ENCODE measurements at regions not wholly inside any gene's neighbourhood (a gene's known extent, or its start where the extent isn't known, plus 50 kb on each side); places are given as distances from the start of the nearest gene placed in this dataset.
"Not testable (repeated sequence)": the region's sequence is repeated elsewhere in the genome, so short reads cannot be mapped to it uniquely, and the experiment has no call there.

- no peak for TF ChIP-seq EZH2phosphoT487 (IDR thresholded peaks at IDR 0.05; ENCODE audit: low read depth)
- no peak for TF ChIP-seq CTCF (IDR thresholded peaks at IDR 0.05; ENCODE audit: low read depth, low read length)
- Histone ChIP-seq H3K4me3 (ENCODE audit: low read length) (no peak overlapping the region), H3K9ac (ENCODE audit: low read length) (no peak overlapping the region), H3K79me2 (ENCODE audit: low read length) (no peaks in the 10 kb centered on the region), H3K36me3 (replicated peaks; ENCODE audit: low read depth, low read length) (no peaks in the 10 kb centered on the region), H2AFZ (ENCODE audit: low read depth, low read length) (no peak overlapping the region), H3K4me2 (ENCODE audit: low read length) (no peak overlapping the region), H3K27ac (ENCODE audit: low read length) (no peak overlapping the region), H3K27me3 (ENCODE audit: low read depth, low read length) (no peaks in the 10 kb centered on the region), H4K20me1 (ENCODE audit: insufficient read depth, low read length) (no peaks in the 10 kb centered on the region), H3K9me3 (ENCODE audit: insufficient read depth, low read length) (no peaks in the 10 kb centered on the region), H3K4me1 (ENCODE audit: low read length) (no peaks in the 10 kb centered on the region)
These were observed 53.5 kb downstream of the XCL2 start for GRCh38 chr1:168490306-168490705.

GRCh38 chr1:168488138-168488537 is 55.7 kb downstream of the XCL2 start:
- Histone ChIP-seq H2AFZ (ENCODE audit: low read depth, low read length) (no peak overlapping the region), H3K4me1 (ENCODE audit: low read length) (no peaks in the 10 kb centered on the region), H3K4me2 (ENCODE audit: low read length) (no peak overlapping the region), H3K36me3 (replicated peaks; ENCODE audit: low read depth, low read length) (no peaks in the 10 kb centered on the region), H3K27ac (ENCODE audit: low read length) (no peak overlapping the region), H4K20me1 (ENCODE audit: insufficient read depth, low read length) (no peaks in the 10 kb centered on the region), H3K9me3 (ENCODE audit: insufficient read depth, low read length) (no peaks in the 10 kb centered on the region), H3K79me2 (ENCODE audit: low read length) (no peaks in the 10 kb centered on the region), H3K27me3 (ENCODE audit: low read depth, low read length) (no peaks in the 10 kb centered on the region), H3K9ac (ENCODE audit: low read length) (no peak overlapping the region), H3K4me3 (ENCODE audit: low read length) (no peak overlapping the region)
- TF ChIP-seq CTCF (IDR thresholded peaks at IDR 0.05; ENCODE audit: low read depth, low read length) (no peak), EZH2phosphoT487 (IDR thresholded peaks at IDR 0.05; ENCODE audit: low read depth) (no peak)

- H2AFZ ChIP-seq (ENCODE audit: low read depth, low read length); H3K27ac ChIP-seq (ENCODE audit: low read length); H4K20me1 ChIP-seq (ENCODE audit: insufficient read depth, low read length); H3K9me3 ChIP-seq (ENCODE audit: insufficient read depth, low read length); H3K4me1 ChIP-seq (ENCODE audit: low read length); H3K4me3 ChIP-seq (ENCODE audit: low read length); H3K27me3 ChIP-seq (ENCODE audit: low read depth, low read length); H3K4me2 ChIP-seq (ENCODE audit: low read length); H3K9ac ChIP-seq (ENCODE audit: low read length); H3K79me2 ChIP-seq (ENCODE audit: low read length); H3K36me3 ChIP-seq (replicated peaks; ENCODE audit: low read depth, low read length): not testable (repeated sequence)
These were observed 57.0 kb downstream of the XCL2 start for GRCh38 chr1:168486820-168487219.

- H2AFZ ChIP-seq (ENCODE audit: low read depth, low read length): no peak overlapping the region
- H3K36me3 ChIP-seq (replicated peaks; ENCODE audit: low read depth, low read length): no peaks in the 10 kb centered on the region
- H3K4me1 ChIP-seq (ENCODE audit: low read length): no peaks in the 10 kb centered on the region
- H3K4me3 ChIP-seq (ENCODE audit: low read length): no peak overlapping the region
- H3K9ac ChIP-seq (ENCODE audit: low read length): no peak overlapping the region
- no peak overlapping the region for H3K27ac ChIP-seq (ENCODE audit: low read length)
- H3K9me3 ChIP-seq (ENCODE audit: insufficient read depth, low read length): no peaks in the 10 kb centered on the region
- no peaks in the 10 kb centered on the region for H3K79me2 ChIP-seq (ENCODE audit: low read length)
- TF ChIP-seq EZH2phosphoT487 (IDR thresholded peaks at IDR 0.05; ENCODE audit: low read depth): no peak
- no peak for TF ChIP-seq CTCF (IDR thresholded peaks at IDR 0.05; ENCODE audit: low read depth, low read length)
- H3K27me3 ChIP-seq (ENCODE audit: low read depth, low read length): no peaks in the 10 kb centered on the region
- no peaks in the 10 kb centered on the region for H4K20me1 ChIP-seq (ENCODE audit: insufficient read depth, low read length)
- no peak overlapping the region for H3K4me2 ChIP-seq (ENCODE audit: low read length)
These were observed 58.7 kb downstream of the XCL2 start for GRCh38 chr1:168485048-168485447.

GRCh38 chr1:168484083-168484482 is 59.7 kb downstream of the XCL2 start:
- no peak overlapping the region for H3K4me3 ChIP-seq (ENCODE audit: low read length)
- H3K36me3 ChIP-seq (replicated peaks; ENCODE audit: low read depth, low read length): no peaks in the 10 kb centered on the region
- no peaks in the 10 kb centered on the region for H3K79me2 ChIP-seq (ENCODE audit: low read length)
- H3K9me3 ChIP-seq (ENCODE audit: insufficient read depth, low read length): no peaks in the 10 kb centered on the region
- H4K20me1 ChIP-seq (ENCODE audit: insufficient read depth, low read length): no peaks in the 10 kb centered on the region
- no peak overlapping the region for H3K4me2 ChIP-seq (ENCODE audit: low read length)
- no peak overlapping the region for H3K9ac ChIP-seq (ENCODE audit: low read length)
- H3K27me3 ChIP-seq (ENCODE audit: low read depth, low read length): no peaks in the 10 kb centered on the region
- H3K27ac ChIP-seq (ENCODE audit: low read length): no peak overlapping the region
- TF ChIP-seq EZH2phosphoT487 (IDR thresholded peaks at IDR 0.05; ENCODE audit: low read depth) (no peak), CTCF (IDR thresholded peaks at IDR 0.05; ENCODE audit: low read depth, low read length) (no peak)
- no peaks in the 10 kb centered on the region for H3K4me1 ChIP-seq (ENCODE audit: low read length)
- H2AFZ ChIP-seq (ENCODE audit: low read depth, low read length): no peak overlapping the region
